Chondrocyte (in vitro differentiated cells): ENCODE measurements at regions not wholly inside any gene's neighbourhood (a gene's known extent, or its start where the extent isn't known, plus 50 kb on each side); places are given as distances from the start of the nearest gene placed in this dataset.
A peak's percentile ranks its signal among the peaks of the same experiment; 100 is the strongest.

Experiments
- DNase-seq: peaks from one replicate; pipeline ENCODE4 v3.0.0; 2021; ENCODE audit warnings: mixed read lengths, low spot score
- H3K27ac Mint-ChIP-seq: one replicate; pipeline ENCODE4 v1.8.0; 2021; ENCODE audit warnings: mild to moderate bottlenecking, moderate library complexity, mixed read lengths; ENCODE audit not compliant: unreplicated experiment
- H3K27me3 Mint-ChIP-seq: 2 replicates; pipeline ENCODE4 v1.8.0; 2021; ENCODE audit warnings: low read depth, mixed read lengths
- H3K36me3 Mint-ChIP-seq: 2 replicates; pipeline ENCODE4 v1.8.0; 2021; ENCODE audit warnings: low read depth, mixed read lengths
- H3K4me1 Mint-ChIP-seq: 2 replicates; pipeline ENCODE4 v1.8.0; 2021; ENCODE audit warnings: low read depth, mild to moderate bottlenecking, mixed read lengths
- H3K4me3 Mint-ChIP-seq: one replicate; pipeline ENCODE4 v1.8.0; 2021; ENCODE audit warnings: mild to moderate bottlenecking, moderate library complexity, mixed read lengths; ENCODE audit not compliant: unreplicated experiment
- H3K9me3 Mint-ChIP-seq: 2 replicates; pipeline ENCODE4 v1.8.0; 2021; ENCODE audit warnings: low read depth, mixed read lengths
- TF ChIP-seq, protein P1 (sequence below): fragments of 200-600 bp; sonication (generic); IDR thresholded peaks from 2 replicates; pipeline ENCODE4 v1.5.0; 2021; ENCODE audit warnings: antibody characterized with exemption, mild to moderate bottlenecking, moderate library complexity

DNA sequence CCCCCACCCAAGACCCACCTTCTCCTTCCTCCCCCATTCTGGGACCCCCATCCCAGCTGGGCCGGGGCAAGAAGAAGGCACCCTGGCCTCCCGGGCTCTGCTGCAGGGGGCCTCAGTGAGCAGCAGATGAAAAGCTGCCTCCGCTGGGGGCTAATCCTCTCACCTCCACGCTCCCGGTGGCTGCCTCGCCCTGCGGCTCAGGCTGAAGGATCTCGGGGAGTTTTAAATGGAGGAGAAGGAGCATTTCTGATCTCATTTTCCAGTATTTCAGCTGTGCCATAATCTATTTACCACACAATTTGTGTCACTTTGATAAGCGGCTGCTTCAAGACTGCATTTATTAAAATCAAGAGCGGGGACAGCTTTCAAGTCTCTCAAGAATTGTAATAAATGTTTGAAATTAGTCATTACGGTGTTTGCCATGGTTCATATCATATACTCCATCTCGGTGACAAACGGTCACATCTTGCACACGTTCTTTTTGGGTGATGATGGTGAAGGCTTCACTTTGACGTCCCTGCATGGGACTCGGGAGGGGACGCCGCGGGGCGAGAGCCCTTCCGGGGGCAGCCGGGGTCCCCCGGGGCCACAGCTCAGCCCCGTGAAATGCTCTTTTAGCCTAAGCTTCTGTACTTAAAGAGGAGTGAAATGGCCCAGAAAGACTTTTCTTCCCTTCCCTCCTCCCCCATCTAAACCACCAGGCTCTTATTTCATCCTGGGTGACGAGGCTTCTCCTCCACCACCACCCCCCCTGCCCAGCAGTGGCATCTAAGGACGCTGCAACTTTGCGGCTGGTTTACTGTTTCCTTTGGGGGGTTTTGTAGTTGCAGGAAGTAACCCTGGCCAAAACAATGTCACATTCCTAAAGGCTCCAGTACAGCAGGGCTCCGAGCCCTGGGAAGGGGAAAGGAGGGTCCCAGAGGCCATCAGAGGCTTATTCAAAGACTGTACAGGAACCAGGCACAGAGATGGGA, 313.1 kb upstream of the TNRC6C start:
- Mint-ChIP-seq H3K4me3 (no peak overlapping the region), H3K9me3 (peaks cover 14% of the 10 kb centered on the region), H3K27ac (peak overlapping the region; percentile 41), H3K27me3 (peaks cover 17% of the 10 kb centered on the region), H3K4me1 (peaks cover 11% of the 10 kb centered on the region), H3K36me3 (peaks cover 9% of the 10 kb centered on the region)
- peak; percentile 29 for DNase-seq
- TF ChIP-seq, protein P1, sequence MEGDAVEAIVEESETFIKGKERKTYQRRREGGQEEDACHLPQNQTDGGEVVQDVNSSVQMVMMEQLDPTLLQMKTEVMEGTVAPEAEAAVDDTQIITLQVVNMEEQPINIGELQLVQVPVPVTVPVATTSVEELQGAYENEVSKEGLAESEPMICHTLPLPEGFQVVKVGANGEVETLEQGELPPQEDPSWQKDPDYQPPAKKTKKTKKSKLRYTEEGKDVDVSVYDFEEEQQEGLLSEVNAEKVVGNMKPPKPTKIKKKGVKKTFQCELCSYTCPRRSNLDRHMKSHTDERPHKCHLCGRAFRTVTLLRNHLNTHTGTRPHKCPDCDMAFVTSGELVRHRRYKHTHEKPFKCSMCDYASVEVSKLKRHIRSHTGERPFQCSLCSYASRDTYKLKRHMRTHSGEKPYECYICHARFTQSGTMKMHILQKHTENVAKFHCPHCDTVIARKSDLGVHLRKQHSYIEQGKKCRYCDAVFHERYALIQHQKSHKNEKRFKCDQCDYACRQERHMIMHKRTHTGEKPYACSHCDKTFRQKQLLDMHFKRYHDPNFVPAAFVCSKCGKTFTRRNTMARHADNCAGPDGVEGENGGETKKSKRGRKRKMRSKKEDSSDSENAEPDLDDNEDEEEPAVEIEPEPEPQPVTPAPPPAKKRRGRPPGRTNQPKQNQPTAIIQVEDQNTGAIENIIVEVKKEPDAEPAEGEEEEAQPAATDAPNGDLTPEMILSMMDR, result peak; percentile 19

DNA sequence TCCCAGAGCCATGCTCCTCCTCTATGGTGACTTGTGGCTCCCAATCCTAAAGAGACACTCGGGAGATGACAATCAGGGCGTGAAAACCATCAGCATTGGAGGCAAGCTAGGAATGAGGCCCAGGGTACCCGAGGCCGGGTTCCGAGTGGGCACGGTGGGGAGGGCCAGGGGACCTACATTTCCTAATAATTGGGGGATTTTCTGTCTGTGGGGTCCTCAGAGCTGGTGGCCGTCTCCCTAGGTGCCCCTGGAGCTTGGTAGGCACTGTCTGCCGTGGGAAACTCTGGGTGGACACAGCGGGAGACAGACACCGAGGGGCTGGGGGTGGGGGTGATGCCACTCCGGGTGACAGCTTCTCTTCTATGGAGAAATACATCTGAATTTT, 312.5 kb upstream of the TNRC6C start:
- H3K4me3 Mint-ChIP-seq, result no peak overlapping the region
- TF ChIP-seq, protein P1, result no peak
- H3K9me3 Mint-ChIP-seq, result peaks cover 18% of the 10 kb centered on the region
- H3K27me3 Mint-ChIP-seq, result peaks cover 10% of the 10 kb centered on the region
- peak; percentile 47 for DNase-seq
- peak overlapping the region; percentile 41 for H3K27ac Mint-ChIP-seq
- H3K36me3 Mint-ChIP-seq, result peaks cover 7% of the 10 kb centered on the region
- H3K4me1 Mint-ChIP-seq, result peaks cover 11% of the 10 kb centered on the region

DNA sequence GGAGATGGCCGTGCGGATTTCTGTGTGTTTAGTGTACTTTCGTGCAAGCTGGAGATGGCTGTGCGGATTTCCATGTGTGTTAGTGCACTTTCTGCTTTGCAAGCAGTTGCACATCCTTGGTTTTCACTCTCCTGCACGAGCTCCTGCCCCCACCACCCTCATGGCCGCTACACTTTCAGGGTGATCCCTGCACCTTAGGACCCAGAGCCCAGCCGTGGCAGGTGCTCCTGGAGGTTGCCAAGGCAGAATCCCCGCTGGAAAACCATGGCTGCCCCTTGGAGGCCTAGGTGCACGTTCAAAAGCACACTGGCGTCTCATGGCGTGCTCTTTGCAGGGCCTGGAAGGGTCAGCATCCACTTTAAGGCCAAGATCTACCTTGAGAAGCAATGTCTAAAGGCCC, 311.0 kb upstream of the TNRC6C start:
- DNase-seq, result peak; percentile 52
- Mint-ChIP-seq H3K9me3 (peaks cover 20% of the 10 kb centered on the region), H3K27me3 (peaks cover 12% of the 10 kb centered on the region), H3K27ac (no peak overlapping the region), H3K4me3 (no peak overlapping the region), H3K4me1 (peaks cover 11% of the 10 kb centered on the region), H3K36me3 (peaks cover 6% of the 10 kb centered on the region)
- TF ChIP-seq, protein P1, result no peak

DNA sequence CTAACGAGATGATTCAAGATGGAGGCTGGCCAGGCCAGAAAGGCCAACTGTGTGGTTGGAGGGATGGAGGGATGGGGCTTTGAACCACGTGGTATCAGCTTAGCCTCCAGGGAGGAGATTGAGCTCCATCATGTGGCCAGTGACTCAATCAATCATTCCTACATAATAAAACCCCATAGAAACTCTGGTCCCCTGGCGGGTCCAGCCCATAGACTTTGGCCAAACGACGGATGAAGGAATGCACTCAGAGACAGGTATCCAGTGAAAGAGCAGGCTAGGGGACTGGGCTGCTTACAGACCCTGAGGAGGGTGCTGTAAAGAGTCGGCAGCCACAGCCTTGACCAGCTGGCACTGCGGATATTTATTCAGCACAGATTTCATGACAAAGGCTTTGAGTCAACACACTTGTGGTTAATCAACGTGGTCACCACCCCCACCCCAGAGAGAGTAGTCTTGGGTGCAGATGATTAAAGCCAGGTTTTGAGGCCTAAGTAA, 308.7 kb upstream of the TNRC6C start:
- Mint-ChIP-seq H3K4me3 (no peak overlapping the region), H3K4me1 (peaks cover 11% of the 10 kb centered on the region), H3K9me3 (peaks cover 20% of the 10 kb centered on the region), H3K36me3 (peaks cover 6% of the 10 kb centered on the region), H3K27ac (no peak overlapping the region), H3K27me3 (peaks cover 20% of the 10 kb centered on the region)
- TF ChIP-seq, protein P1, result no peak
- peak; percentile 15 for DNase-seq

DNA sequence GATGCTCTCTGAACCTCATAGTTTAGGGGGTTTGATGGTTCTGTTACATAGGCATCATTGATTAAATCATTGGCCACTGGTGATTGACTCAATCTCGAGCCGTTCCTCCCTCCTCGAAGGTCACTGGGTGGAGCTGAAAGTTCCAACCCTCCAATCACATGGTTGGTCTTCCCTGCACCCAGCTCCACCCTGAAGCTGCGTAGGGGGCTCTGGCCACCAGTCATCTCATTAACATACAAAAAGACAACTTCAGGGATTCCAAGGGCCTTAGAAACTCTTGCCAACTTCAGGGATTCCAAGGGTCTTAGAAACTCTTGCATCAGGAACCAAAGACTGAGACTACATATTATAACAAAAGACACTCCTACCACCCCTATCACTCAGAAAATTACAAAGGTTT, 306.5 kb upstream of the TNRC6C start:
- H3K4me3 Mint-ChIP-seq, result no peak overlapping the region
- H3K36me3 Mint-ChIP-seq, result peaks cover 6% of the 10 kb centered on the region
- DNase-seq, result peak; percentile 14
- peaks cover 25% of the 10 kb centered on the region for H3K27me3 Mint-ChIP-seq
- no peaks in the 10 kb centered on the region for H3K4me1 Mint-ChIP-seq
- TF ChIP-seq, protein P1, result no peak
- peaks cover 20% of the 10 kb centered on the region for H3K9me3 Mint-ChIP-seq
- no peak overlapping the region for H3K27ac Mint-ChIP-seq
